Head of caudate nucleus (tissue), 42 donors: ENCODE measurements at regions not wholly inside any gene's neighbourhood (a gene's known extent, or its start where the extent isn't known, plus 50 kb on each side); places are given as distances from the start of the nearest gene placed in this dataset.
"Not testable (repeated sequence)": the region's sequence is repeated elsewhere in the genome, so short reads cannot be mapped to it uniquely, and the experiment has no call there.

Experiments
- DNase-seq, 42 donors: peaks; one replicate each; pipeline versions ENCODE4 v3.0.0 to v3.0.0-alpha.2; 2020 to 2021; ENCODE audit warnings: mixed read lengths in 7 of 42
- intact Hi-C: fragments of 100-400 bp; cut with DNase I; formaldehyde crosslinking; loops from one replicate; pipeline ENCODE4 v1.15.0; 2022

- intact Hi-C loops = no loop called here
These were observed 179.4 kb upstream of the MKLN1 start for GRCh38 chr7:131148258-131148657.

GRCh38 chr7:131148708-131149428 is 178.8 kb upstream of the MKLN1 start:
- intact Hi-C loops = no loop called here
- peak in 1 of 42 donors; percentile 31 for DNase-seq

More at GRCh38 chr7:131148258-131148657, 179.4 kb upstream of the MKLN1 start:
- no peak for DNase-seq

- no peak for DNase-seq
- intact Hi-C loops = no loop called here
These were observed 178.3 kb upstream of the MKLN1 start for GRCh38 chr7:131149429-131149773.

GRCh38 chr7:131149840-131150239 is 177.8 kb upstream of the MKLN1 start:
- intact Hi-C loops = no loop called here
- DNase-seq = peak in 1 of 42 donors; percentile 21

- intact Hi-C loops = no loop called here
- peak in 1 of 42 donors; percentile 33 for DNase-seq
These were observed 176.6 kb upstream of the MKLN1 start for GRCh38 chr7:131151034-131151433.

GRCh38 chr7:131152766-131153165 is 174.9 kb upstream of the MKLN1 start:
- no peak for DNase-seq
- intact Hi-C loops = no loop called here

- DNase-seq = peak in 1 of 42 donors; percentile 22
- intact Hi-C loops = no loop called here
These were observed 173.3 kb upstream of the MKLN1 start for GRCh38 chr7:131154380-131154779.

GRCh38 chr7:131157530-131158243 is 170.0 kb upstream of the MKLN1 start:
- intact Hi-C loops = no loop called here
- peak in 1 of 42 donors; percentile 19 for DNase-seq

- DNase-seq, intact Hi-C loops: not testable (repeated sequence)
These were observed 169.4 kb upstream of the MKLN1 start for GRCh38 chr7:131158244-131158636.

- intact Hi-C loops = no loop called here
- DNase-seq = no peak
These were observed 167.7 kb upstream of the MKLN1 start for GRCh38 chr7:131159961-131160361.

- DNase-seq = no peak
- intact Hi-C loops = no loop called here
These were observed 166.6 kb upstream of the MKLN1 start for GRCh38 chr7:131161103-131161502.

GRCh38 chr7:131164025-131164925 is 163.4 kb upstream of the MKLN1 start:
- DNase-seq = no peak
- intact Hi-C loops = no loop called here

- no peak for DNase-seq
- intact Hi-C loops = no loop called here
These were observed 161.6 kb upstream of the MKLN1 start for GRCh38 chr7:131166066-131166465.

GRCh38 chr7:131170440-131171271 is 157.0 kb upstream of the MKLN1 start:
- intact Hi-C loops = no loop called here
- no peak for DNase-seq

GRCh38 chr7:131173145-131173890 is 154.4 kb upstream of the MKLN1 start:
- no peak for DNase-seq
- intact Hi-C loops = no loop called here

GRCh38 chr7:131174391-131174790 is 153.3 kb upstream of the MKLN1 start:
- intact Hi-C loops = no loop called here
- DNase-seq = no peak

GRCh38 chr7:131174855-131175254 is 152.8 kb upstream of the MKLN1 start:
- intact Hi-C loops = no loop called here
- DNase-seq = no peak

- no peak for DNase-seq
- intact Hi-C loops = no loop called here
These were observed 145.1 kb upstream of the MKLN1 start for GRCh38 chr7:131182446-131183058.
